ENCODE measurements at regions not wholly inside any gene's neighbourhood (a gene's known extent, or its start where the extent isn't known, plus 50 kb on each side); places are given as distances from the start of the nearest gene placed in this dataset.

GRCh38 chr22:23376256-23376655, 195.9 kb downstream of the BCR start:
- peak; percentile 31 for DNase-seq

- no peak for DNase-seq
Observed at GRCh38 chr22:23375031-23375827, 194.9 kb downstream of the BCR start.

- DNase-seq, result no peak
Observed at GRCh38 chr22:23373601-23374000, 193.3 kb downstream of the BCR start.

GRCh38 chr22:23370251-23370650, 189.9 kb downstream of the BCR start:
- DNase-seq, result no peak

GRCh38 chr22:23369054-23369685, 188.9 kb downstream of the BCR start:
- DNase-seq, result no peak
